ENCODE measurements at regions not wholly inside any gene's neighbourhood (a gene's known extent, or its start where the extent isn't known, plus 50 kb on each side); places are given as distances from the start of the nearest gene placed in this dataset.

GRCh38 chr3:27826448-27826847, 104.3 kb upstream of the EOMES start:
- no peak overlapping the region for H3K4me3 ChIP-seq (ENCODE audit: low read length)
- TF ChIP-seq CTCF (conservative IDR thresholded peaks at IDR 0.05; ENCODE audit: low read depth, low read length): no peak
- DNase-seq (ENCODE audit: low read depth): no peak

- no peak for DNase-seq (ENCODE audit: low read depth)
- H3K4me3 ChIP-seq (ENCODE audit: low read length): no peak overlapping the region
- no peak for TF ChIP-seq CTCF (conservative IDR thresholded peaks at IDR 0.05; ENCODE audit: low read depth, low read length)
Measured at GRCh38 chr3:27827041-27827440, 104.9 kb upstream of the EOMES start.

GRCh38 chr3:27840807-27841594, 118.9 kb upstream of the EOMES start:
- no peak for DNase-seq (ENCODE audit: low read depth)
- TF ChIP-seq CTCF (conservative IDR thresholded peaks at IDR 0.05; ENCODE audit: low read depth, low read length): no peak
- no peak overlapping the region for H3K4me3 ChIP-seq (ENCODE audit: low read length)

- no peak for TF ChIP-seq CTCF (conservative IDR thresholded peaks at IDR 0.05; ENCODE audit: low read depth, low read length)
- H3K4me3 ChIP-seq (ENCODE audit: low read length): no peak overlapping the region
- DNase-seq (ENCODE audit: low read depth): no peak
Measured at GRCh38 chr3:27844052-27844675, 122.0 kb upstream of the EOMES start.

- H3K4me3 ChIP-seq (ENCODE audit: low read length): no peak overlapping the region
- no peak for TF ChIP-seq CTCF (conservative IDR thresholded peaks at IDR 0.05; ENCODE audit: low read depth, low read length)
- DNase-seq (ENCODE audit: low read depth): no peak
Measured at GRCh38 chr3:27847697-27848096, 125.6 kb upstream of the EOMES start.

GRCh38 chr3:27848826-27849225, 126.7 kb upstream of the EOMES start:
- DNase-seq (ENCODE audit: low read depth): no peak

More at GRCh38 chr3:27848826-27849225, 126.7 kb upstream of the EOMES start:
- no peak overlapping the region for H3K4me3 ChIP-seq (ENCODE audit: low read length)
- no peak for TF ChIP-seq CTCF (conservative IDR thresholded peaks at IDR 0.05; ENCODE audit: low read depth, low read length)
